Vagina (tissue), 2 donors: ENCODE measurements at regions not wholly inside any gene's neighbourhood (a gene's known extent, or its start where the extent isn't known, plus 50 kb on each side); places are given as distances from the start of the nearest gene placed in this dataset.

ENCODE experiments used
- DNase-seq, 2 donors: peaks; one replicate each; pipeline ENCODE4 v3.0.0-alpha.2; 2017; ENCODE audit errors: extremely low spot score in 2 of 2
- H3K27ac ChIP-seq: fragments of 200-600 bp; sonication (generic); one replicate; pipeline ENCODE4 v1.5.1; 2019
- H3K27me3 ChIP-seq: fragments of 200-600 bp; sonication (generic); one replicate; pipeline ENCODE4 v1.5.1; 2019
- H3K36me3 ChIP-seq, 2 donors: fragments of 200-600 bp; sonication (generic); one replicate each; pipeline ENCODE4 v1.5.1; 2017 to 2019
- H3K4me1 ChIP-seq: fragments of 200-600 bp; sonication (generic); one replicate; pipeline ENCODE4 v1.5.1; 2019
- H3K4me3 ChIP-seq, 2 donors: fragments of 200-600 bp; sonication (generic); 1 replicate in 1 of 2; 2 replicates in 1 of 2; pipeline ENCODE4 v1.5.1; 2016 to 2019
- H3K9me3 ChIP-seq: fragments of 200-600 bp; sonication (generic); one replicate; pipeline ENCODE4 v1.5.1; 2019
- CTCF ChIP-seq, 3 experiments: fragments of 450-650 bp in 2 of 3; fragments of 200-600 bp in 1 of 3; sonication (generic) in 1 of 3; IDR thresholded peaks; one replicate each; pipeline ENCODE4 v1.5.1; 2017 to 2019; ENCODE audit warnings: antibody characterized with exemption in 3 of 3, mild to moderate bottlenecking in 2 of 3, moderate library complexity in 2 of 3
- POLR2A ChIP-seq, 2 donors: fragments of 450-650 bp; IDR thresholded peaks; one replicate each; pipeline ENCODE4 v1.6.1; 2017; ENCODE audit warnings: antibody characterized with exemption in 2 of 2, mild to moderate bottlenecking in 2 of 2, moderate library complexity in 2 of 2
- POLR2AphosphoS5 ChIP-seq, 2 donors: sonication (generic); formaldehyde crosslinking; IDR thresholded peaks; one replicate each; pipeline ENCODE4 v1.9.0; 2017; ENCODE audit warnings: antibody characterized with exemption in 2 of 2, mild to moderate bottlenecking in 2 of 2, low read depth in 1 of 2; ENCODE audit not compliant: insufficient read depth in 1 of 2
- intact Hi-C: fragments of 100-400 bp; cut with DNase I; formaldehyde crosslinking; loops from one replicate; pipeline ENCODE4 v1.15.1; 2023

- no peak for DNase-seq
- H3K27me3 ChIP-seq: no peaks in the 10 kb centered on the region
- H3K4me3 ChIP-seq: no peak overlapping the region
- no peak overlapping the region for H3K27ac ChIP-seq
- TF ChIP-seq CTCF (IDR thresholded peaks at IDR 0.05) (no peak), POLR2AphosphoS5 (IDR thresholded peaks at IDR 0.05; ENCODE audit: insufficient read depth in 1 of 2, low read depth in 1 of 2) (no peak), POLR2A (IDR thresholded peaks at IDR 0.05) (no peak)
- intact Hi-C loops: no loop called here
- H3K4me1 ChIP-seq: no peaks in the 10 kb centered on the region
- no peaks in the 10 kb centered on the region for H3K9me3 ChIP-seq
- H3K36me3 ChIP-seq: no peaks in the 10 kb centered on the region
These were observed 587.4 kb upstream of the KCNMB2 start for GRCh38 chr3:177948716-177949425.

GRCh38 chr3:177959188-177959587, 577.0 kb upstream of the KCNMB2 start:
- Histone ChIP-seq H3K27ac (no peak overlapping the region), H3K9me3 (no peaks in the 10 kb centered on the region), H3K4me3 (no peak overlapping the region), H3K4me1 (no peaks in the 10 kb centered on the region), H3K27me3 (no peaks in the 10 kb centered on the region), H3K36me3 (no peaks in the 10 kb centered on the region)
- no peak for DNase-seq
- intact Hi-C loops: no loop called here
- TF ChIP-seq CTCF (IDR thresholded peaks at IDR 0.05) (no peak), POLR2A (IDR thresholded peaks at IDR 0.05) (no peak), POLR2AphosphoS5 (IDR thresholded peaks at IDR 0.05; ENCODE audit: insufficient read depth in 1 of 2, low read depth in 1 of 2) (no peak)

GRCh38 chr3:177960014-177960413, 576.2 kb upstream of the KCNMB2 start:
- H3K4me1 ChIP-seq: no peaks in the 10 kb centered on the region
- H3K27ac ChIP-seq: no peak overlapping the region
- no peaks in the 10 kb centered on the region for H3K36me3 ChIP-seq
- no peaks in the 10 kb centered on the region for H3K9me3 ChIP-seq
- no peaks in the 10 kb centered on the region for H3K27me3 ChIP-seq
- DNase-seq: no peak
- TF ChIP-seq POLR2A (IDR thresholded peaks at IDR 0.05) (no peak), POLR2AphosphoS5 (IDR thresholded peaks at IDR 0.05; ENCODE audit: insufficient read depth in 1 of 2, low read depth in 1 of 2) (no peak), CTCF (IDR thresholded peaks at IDR 0.05) (no peak)
- H3K4me3 ChIP-seq: no peak overlapping the region
- intact Hi-C loops: no loop called here

GRCh38 chr3:177960722-177961121, 575.5 kb upstream of the KCNMB2 start:
- Histone ChIP-seq H3K4me1 (no peaks in the 10 kb centered on the region), H3K27ac (no peak overlapping the region), H3K27me3 (no peaks in the 10 kb centered on the region), H3K9me3 (no peaks in the 10 kb centered on the region), H3K36me3 (no peaks in the 10 kb centered on the region), H3K4me3 (no peak overlapping the region)
- no peak for DNase-seq
- intact Hi-C loops: no loop called here
- TF ChIP-seq POLR2A (IDR thresholded peaks at IDR 0.05): no peak
- no peak for TF ChIP-seq POLR2AphosphoS5 (IDR thresholded peaks at IDR 0.05; ENCODE audit: insufficient read depth in 1 of 2, low read depth in 1 of 2)
- TF ChIP-seq CTCF (IDR thresholded peaks at IDR 0.05): no peak

- intact Hi-C loops: no loop called here
- Histone ChIP-seq H3K9me3 (no peaks in the 10 kb centered on the region), H3K4me1 (no peaks in the 10 kb centered on the region), H3K27me3 (no peaks in the 10 kb centered on the region), H3K4me3 (no peak overlapping the region), H3K36me3 (no peaks in the 10 kb centered on the region), H3K27ac (no peak overlapping the region)
- TF ChIP-seq POLR2A (IDR thresholded peaks at IDR 0.05): no peak
- TF ChIP-seq POLR2AphosphoS5 (IDR thresholded peaks at IDR 0.05; ENCODE audit: insufficient read depth in 1 of 2, low read depth in 1 of 2): no peak
- TF ChIP-seq CTCF (IDR thresholded peaks at IDR 0.05): no peak
- DNase-seq: no peak
These were observed 574.5 kb upstream of the KCNMB2 start for GRCh38 chr3:177961784-177962183.
